GM21619 (cell line): ENCODE measurements at regions not wholly inside any gene's neighbourhood (a gene's known extent, or its start where the extent isn't known, plus 50 kb on each side); places are given as distances from the start of the nearest gene placed in this dataset.
"Not testable (repeated sequence)": the region's sequence is repeated elsewhere in the genome, so short reads cannot be mapped to it uniquely, and the experiment has no call there.

Experiments used
- ATAC-seq: cut with Tn5 transposase; IDR thresholded peaks from one replicate; pipeline ENCODE4 v1.9.1; 2021; ENCODE audit not compliant: unreplicated experiment

DNA sequence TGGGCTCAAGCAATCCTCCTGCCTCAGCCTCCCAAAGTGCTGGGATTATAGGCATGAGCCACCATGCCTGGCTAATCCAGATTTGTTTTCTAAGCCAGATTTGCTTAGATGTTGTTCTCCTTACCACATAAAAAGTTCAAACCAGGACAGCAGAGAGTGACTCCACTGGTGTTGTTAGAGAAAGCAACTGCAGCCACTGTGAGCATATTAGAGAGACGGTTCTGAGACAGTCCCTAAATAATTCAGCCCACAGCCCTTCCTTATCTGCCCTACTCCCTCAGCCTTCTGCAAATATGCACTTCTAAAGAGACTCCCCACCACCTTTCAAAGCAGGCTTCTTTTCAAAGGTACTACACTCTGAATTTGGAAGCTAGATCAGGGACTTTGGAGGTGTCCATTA lies 96.1 kb downstream of the DRD1 start:
- ATAC-seq, result no peak

DNA sequence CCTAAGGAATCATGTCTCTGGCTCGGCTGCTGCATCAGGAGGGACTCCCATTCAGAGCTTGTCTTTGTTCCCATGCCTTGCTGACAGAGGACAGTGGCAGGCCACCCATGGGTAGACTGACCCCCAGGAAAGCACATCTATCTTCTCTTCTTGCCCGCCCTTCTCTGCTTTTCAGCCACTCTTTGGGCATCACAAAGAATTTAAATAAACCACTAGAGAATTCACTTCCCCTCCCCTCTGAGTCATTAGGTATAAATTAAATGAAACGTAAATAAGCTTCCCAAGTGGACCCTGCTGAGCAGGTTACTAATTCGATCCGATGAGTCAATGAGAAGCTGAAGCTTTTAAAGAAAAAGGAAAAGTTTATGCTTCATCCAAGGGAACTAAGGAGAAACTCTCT lies 97.0 kb downstream of the DRD1 start:
- no peak for ATAC-seq

DNA sequence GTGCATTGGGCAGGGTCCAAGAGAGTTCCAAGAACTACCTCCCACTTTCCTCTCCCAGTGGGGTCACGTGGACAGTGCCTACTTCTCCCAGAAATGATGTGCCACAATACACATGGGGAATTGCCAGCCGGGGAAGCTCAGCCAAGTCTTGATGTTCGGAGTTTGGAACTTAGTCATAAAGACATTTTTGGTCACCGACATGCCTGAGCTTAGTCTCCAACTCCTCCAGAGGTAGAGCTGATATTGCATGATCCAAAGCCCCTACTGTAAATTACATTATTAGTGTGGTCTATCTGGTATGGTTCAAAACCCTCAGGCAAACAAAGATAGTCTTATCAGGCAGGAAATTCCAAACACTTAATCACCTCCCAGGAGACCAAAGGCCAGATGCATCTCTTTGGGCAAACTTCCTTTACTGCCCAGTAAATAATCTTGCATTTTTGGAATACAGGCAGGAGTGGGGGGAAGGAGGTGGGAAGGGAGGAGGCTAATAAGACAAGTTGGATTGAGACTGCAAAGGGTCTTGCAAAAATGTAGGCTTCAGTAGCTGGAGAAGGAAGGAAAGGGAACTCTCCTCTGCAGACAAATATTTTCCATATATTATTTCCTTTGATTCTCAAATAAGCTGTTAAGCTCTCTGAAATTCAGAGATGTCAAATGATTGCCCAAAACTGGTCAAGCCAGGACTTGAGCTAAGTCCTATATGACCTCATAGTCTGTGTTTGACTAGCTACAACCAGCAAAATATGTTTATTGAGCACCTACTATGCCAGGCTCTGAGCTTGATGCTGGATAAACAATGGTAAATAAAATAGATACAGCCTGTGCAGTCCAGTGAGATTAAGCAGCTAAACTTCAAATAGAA lies 99.4 kb downstream of the DRD1 start:
- ATAC-seq, result no peak

DNA sequence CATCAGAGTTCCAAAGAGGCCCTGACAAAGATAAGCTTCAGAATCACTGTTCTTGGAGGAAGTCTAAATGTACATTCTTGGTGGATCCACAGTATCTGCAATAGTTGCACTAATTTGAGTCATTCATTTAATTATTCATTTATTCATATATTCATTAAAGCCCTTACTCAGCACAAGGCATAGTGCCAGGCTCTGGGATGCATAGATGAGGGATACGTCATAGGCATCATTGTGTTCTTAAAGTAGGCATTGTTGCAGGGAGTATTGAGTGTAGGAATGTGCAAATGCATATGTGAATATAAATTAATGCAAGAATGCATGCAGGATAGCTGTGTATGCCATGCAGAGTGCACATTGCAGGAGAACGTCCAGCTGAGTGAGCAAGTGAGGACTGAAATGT lies 100.7 kb downstream of the DRD1 start:
- no peak for ATAC-seq

DNA sequence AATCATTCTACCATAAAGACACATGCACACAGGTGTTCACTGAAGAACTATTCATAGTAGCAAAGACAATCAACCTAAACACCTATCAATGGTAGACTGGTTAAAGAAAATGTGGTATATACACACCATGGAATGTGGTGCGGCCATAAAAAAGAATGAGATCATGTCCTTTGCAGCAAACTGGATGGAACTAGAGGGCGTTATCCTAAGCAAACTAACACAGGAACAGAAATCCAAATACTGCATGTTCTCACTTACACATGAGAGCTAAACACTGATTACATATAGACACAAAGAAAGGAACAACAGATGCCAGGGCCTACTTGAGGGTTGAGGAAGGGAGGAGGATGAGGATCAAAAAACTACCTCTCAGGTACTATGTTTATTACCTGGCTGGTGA lies 103.8 kb downstream of the DRD1 start:
- no peak for ATAC-seq

DNA sequence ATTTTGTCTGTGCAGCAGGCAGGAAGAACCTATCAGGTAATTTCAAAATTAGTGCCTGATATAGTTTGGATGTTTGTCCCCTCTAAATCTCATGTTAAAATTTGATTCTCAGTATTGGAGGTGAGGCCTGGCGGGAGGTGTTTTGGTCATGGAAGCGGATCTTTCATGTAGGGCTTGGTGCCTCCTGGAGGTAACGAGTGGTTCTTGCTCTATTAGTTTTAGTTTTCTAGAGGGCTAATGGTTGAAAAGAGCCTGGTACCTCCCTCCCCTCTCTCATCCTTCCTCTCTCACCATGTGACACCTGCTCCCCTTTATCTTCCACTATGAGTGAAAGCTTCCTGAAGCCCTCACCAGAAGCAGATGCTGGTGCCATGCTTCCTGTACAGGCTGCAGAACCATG lies 106.3 kb downstream of the DRD1 start:
- ATAC-seq, result no peak

DNA sequence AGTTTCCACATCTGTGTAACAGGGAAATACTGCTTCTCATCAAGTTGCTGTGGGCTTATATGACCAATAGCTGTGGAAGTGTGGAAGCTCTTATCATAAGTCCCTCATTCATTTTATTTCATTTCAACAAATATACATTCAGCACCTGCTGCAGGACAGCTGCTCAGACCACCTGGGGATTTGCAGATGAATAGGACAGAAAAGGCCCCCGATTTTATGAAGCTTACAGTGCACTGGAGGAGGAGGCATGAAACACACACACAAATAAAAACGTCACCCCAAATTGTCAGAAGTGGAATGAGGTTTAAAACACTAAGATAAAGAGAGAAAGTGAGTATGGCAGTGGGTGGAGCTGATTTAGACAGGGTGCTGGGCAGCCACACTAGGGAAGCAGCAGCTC lies 107.2 kb downstream of the DRD1 start:
- no peak for ATAC-seq

DNA sequence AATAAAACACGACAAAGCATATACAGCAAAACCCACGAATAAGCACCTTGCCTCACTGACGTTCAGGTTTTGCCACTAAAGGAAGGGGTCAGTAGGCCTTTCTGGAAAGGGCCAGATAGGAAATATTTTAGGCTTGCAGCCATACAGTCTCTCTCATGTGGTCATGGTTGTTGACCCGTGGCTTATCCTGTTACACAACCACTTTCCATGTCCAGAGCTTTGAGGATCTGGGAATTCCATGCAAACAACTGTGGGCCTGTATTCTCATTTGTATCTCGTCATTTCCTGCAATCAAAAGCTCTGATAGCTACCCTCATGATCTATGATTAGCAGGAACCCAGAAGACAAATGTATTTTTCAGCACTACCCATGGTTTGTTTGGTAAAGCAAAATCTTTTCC lies 108.3 kb downstream of the DRD1 start:
- ATAC-seq, result no peak

DNA sequence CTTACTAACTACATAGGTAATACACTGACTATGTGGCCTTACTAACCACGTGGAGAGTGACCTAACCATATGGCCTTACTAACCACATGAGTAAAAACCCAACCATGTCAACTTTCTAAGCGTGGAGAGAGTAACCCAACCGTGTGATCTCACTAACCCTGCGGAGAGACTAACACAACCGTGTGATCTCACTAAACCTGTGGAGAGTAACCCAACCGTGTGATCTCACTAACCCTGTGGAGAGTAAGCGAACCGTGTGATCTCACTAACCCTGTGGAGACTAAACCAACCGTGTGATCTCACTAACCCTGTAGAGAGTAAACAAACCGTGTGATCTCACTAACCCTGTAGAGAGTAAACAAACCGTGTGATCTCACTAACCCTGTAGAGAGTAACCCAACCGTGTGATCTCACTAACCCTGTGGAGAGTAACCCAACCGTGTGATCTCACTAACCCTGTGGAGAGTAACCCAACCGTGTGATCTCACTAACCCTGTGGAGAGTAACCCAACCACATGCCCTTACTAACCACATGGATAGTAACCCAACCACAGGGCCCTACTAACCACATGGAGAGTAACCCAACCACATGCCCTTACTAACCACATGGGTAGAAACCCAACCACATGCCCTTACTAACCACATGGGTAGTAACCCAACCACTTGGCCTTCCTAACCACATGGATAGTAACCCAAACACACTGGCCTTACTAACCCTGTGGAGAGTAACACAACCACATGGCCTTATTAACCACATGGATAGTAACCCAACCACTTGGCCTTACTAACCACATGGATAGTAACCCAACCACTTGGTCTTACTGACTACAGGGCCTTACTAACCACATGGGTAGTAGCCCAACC lies 112.6 kb downstream of the DRD1 start:
- ATAC-seq, result not testable (repeated sequence)

DNA sequence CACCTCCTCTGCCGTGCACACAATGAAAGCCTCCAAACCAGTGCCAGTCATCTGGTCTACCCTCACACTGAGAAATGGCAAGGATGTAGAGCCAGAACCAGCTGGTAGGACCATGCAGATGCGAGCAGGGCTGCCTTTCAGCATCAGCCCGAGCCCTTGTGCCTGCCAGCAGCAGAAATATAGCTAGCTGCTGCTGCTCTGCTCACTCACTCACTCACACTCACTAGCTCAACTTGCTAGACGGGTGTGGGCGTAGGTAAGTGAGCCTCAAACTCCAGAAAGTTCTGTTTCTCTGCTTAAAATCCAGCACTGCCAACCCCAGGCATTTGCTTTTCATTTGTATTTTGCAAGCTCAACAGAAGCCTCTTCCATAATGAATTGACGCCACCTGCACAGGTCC lies 114.0 kb downstream of the DRD1 start:
- no peak for ATAC-seq

DNA sequence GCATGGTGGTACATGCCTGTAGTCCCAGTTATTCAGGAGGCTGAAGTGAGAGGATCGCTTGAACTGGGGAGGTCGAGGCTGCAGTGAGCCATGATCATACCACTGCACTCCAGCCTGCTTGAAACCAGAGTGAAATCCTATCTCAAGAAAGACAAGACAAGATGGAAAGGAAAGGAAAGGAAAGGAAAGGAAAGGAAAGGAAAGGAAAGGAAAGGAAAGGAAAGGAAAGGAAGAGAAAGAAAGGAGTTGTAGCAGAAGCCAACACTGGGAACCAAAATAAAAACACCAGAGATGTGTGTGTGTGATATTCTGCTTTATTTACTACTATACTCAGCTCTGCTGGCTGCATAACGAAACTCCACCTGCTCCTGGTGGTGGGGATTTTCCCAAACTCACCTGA lies 115.3 kb downstream of the DRD1 start:
- no peak for ATAC-seq

DNA sequence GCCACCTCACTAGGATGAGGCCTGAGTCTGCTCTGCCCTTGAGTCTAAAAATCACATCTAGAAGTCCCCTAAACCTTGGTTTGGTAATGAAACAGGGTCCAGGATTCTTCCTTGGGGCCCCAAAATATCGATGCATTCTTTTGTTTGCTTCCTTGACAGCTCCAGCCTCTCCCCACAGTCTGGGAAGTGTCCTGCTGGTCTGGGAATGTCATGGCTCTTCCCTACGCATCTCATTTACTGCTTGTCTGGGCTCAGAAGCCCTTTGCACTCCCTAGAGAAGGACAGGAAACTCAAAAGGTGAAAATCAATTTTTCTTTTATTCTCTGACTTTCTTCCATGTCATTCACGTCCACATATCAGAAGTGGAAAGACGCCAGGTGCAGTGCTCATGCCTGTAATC lies 115.8 kb downstream of the DRD1 start:
- no peak for ATAC-seq

DNA sequence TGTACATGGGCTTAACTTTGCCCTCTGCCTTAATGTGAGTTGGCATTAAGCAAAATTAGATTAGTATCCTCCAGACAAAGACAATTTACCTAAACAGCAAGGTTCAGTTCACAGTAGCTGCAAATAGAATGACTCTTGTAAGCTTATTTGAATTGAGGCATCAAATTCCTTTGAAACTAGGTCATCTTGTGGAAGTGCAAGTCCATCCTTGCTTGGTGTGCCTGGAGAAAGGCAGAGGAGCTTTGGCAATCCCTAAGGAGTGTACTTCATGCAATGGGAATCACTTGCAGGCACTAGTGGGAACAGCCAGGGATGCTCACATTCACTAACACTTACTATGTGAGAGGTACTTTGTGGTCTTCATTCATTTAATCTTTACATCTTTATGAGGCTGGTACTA lies 118.3 kb downstream of the DRD1 start:
- no peak for ATAC-seq

DNA sequence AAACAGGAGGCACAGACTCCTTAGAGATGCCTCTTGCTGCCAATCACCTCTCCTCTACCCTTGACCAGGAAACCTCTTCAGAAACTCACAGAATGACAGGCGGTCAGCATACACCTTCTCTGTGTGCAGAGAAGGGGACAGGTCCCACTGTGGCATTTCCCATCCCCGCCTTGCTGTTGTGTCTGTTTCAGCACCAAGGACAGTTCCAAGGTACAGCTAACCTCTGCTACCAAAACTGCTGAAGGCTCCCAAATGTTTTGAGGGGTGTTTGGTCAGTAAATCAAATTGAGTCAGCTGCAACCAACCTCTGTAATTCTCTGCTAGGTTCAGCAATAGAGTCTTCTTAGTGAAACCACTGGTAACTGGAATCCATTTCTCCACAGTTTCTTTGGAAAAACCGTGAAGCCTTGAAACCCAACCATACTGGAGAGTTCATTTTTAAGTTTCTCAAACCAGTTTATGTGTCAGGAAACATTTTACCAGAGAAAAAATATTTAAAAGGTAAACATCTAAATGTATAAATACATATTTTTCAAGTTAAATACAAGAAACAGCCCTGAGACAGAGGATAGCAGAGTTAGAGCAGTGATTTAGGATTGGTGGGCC lies 122.0 kb downstream of the DRD1 start:
- no peak for ATAC-seq

DNA sequence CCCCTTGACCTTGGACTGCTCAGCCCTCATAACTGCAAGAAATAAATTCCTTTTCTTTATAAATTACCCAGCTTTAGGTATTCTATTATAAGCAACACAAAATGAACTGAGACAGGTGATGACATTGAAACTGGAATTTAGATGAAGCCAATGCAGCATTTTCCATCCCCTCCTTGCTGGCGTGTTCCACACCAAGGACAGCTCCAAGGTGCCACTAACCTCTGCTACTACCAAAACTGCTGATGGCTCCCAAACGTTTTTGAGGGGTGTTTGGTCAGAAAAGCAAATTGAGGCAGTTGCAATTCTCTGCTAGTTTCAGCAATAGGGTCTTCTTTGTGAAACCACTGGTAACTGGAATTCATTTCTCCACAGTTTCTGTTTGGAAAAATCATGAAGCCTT lies 124.8 kb downstream of the DRD1 start:
- ATAC-seq, result no peak

DNA sequence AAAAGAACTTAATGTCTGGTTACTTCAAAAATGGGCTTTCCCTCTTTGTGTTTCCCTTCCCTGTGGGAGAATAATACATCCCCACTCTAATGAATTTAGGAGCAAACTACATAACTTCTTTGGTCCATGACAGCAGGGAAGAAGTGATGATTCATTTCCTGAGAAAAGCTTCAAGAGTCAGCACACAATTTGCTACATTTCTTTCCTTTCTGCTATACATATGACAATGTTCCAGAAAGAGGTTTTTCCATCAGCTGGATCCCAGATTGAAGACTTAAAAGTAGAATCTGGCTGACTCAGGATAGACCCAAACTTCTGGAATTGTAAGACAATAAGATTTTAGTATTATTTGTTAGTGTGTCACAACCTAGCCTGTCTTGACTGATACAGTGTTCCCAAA lies 126.1 kb downstream of the DRD1 start:
- ATAC-seq, result no peak

DNA sequence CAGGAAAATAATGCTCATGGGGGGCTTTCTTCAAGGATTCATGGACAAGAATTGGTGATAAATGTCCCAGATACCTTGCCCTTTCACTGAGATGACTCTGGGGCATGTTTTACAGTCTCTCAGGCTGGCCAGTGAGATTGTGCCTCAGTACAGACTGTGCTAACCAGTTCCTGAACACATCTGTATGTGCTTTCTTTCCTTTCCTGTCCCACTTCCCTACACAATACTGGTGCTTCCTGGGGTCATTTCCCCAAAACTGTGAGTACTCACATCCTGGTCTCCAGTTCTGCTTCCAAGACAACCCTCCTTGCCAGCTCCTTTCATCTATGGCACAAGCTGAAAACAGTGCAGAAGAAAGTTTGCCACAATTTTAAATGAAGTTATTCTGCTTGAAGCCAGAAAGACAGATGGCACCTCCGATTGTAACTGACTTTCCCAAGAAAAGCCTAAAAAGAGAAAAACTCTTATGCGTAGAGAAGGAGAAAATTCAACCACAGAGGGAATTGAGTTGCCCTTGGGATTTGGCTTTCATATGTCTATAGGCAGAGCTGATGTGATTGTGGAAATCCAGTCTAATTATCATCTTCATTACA lies 134.7 kb downstream of the DRD1 start:
- ATAC-seq, result no peak

DNA sequence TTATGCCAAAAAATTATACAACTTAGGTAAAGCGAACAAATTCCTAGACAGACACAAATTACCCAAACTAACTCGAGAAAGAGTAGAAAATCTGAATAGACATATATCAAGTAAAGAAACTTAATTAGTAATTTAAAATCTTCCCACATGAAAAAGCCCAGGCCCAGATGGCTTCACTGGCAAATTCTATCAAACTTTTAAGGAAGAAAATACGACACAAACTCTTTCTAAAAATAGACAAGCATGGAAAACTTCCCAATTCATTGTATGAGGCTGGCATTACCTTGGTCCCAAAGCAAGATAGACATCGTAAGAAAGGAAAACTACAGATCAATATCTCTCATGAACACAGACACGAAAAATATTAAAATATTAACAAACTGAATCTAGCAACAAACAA lies 135.3 kb downstream of the DRD1 start:
- ATAC-seq, result no peak

DNA sequence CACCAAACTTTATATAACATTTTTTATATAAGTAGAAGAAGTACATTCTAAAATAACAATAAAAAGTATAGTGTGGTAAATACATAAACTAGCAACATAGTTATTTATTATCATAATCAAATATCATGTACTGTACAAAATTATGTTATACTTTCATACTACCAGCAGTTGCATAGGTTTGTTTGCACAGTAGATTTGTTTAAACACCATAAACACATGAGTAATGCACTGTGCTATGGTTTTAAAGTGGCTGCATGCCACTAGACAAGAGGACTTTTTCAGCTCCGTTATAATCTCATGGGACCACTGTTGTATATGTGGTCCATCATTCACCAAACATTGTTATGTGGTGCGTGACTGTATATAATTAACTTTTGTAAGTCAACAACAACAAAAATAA lies 137.6 kb downstream of the DRD1 start:
- ATAC-seq, result no peak

DNA sequence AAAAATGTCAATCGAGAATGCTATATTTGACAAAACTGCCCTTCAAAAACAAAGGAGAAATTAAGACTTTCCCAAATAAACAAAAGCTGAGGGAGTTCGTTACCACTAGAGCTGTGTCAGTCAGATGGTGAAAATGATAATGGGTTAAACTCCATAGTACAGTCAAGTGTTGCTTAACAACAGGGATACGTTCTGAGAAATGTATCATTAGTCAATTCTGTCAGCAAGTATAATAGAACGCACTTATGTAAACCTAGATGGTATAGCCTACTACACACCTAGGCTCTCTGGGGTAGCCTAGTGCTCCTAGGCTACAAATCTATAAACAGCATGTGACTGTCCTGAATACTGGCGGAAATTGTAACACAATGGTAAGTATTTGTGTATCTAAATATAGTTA lies 138.7 kb downstream of the DRD1 start:
- ATAC-seq, result no peak

DNA sequence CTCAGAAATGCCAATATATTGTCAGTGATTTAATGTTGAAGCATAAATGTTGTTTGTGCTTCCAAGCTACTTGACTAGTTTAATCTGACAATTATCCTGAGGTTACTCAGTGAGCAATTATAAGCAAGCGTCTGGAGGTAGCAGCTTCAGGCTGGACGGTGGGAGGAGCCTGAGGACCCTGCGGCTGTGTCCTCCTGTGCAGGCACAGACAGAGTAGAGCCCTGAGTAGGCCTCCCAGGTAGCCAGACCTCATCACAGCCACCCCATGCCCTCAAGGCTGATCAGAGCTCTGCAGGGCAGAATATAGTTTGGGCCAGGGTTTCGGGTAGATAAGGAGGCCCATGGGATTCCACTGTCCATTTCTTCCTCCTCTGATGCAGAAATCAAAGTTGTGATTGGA lies 153.6 kb downstream of the DRD1 start:
- no peak for ATAC-seq
